HL-60 (cell line): ENCODE measurements at regions not wholly inside any gene's neighbourhood (a gene's known extent, or its start where the extent isn't known, plus 50 kb on each side); places are given as distances from the start of the nearest gene placed in this dataset.

Experiments used
- DNase-seq, 2 experiments: peaks; one replicate each; pipeline ENCODE4 v3.0.0-alpha.2; 2010 to 2020; ENCODE audit warnings: low read depth in 1 of 2, low spot score in 1 of 2
- H3K27ac ChIP-seq: fragments of 250-450 bp; sonication (Bioruptor Pico); replicated peaks from 2 replicates; pipeline ENCODE4 v1.5.1; 2020; ENCODE audit warnings: mild to moderate bottlenecking, moderate library complexity
- H3K27me3 ChIP-seq: fragments of 250-450 bp; sonication (Bioruptor Pico); 2 replicates; pipeline ENCODE4 v1.5.1; 2021; ENCODE audit warnings: mild to moderate bottlenecking, moderate library complexity; ENCODE audit not compliant: insufficient read depth, poor library complexity, severe bottlenecking
- H3K4me3 ChIP-seq: replicated peaks from 2 replicates; pipeline ENCODE4 v1.5.1; 2011; ENCODE audit warnings: mild to moderate bottlenecking, control low read depth, low read length; ENCODE audit not compliant: insufficient read depth
- GABPA ChIP-seq: IDR thresholded peaks from 2 replicates; pipeline ENCODE4 v1.6.1; 2012; ENCODE audit warnings: low read depth
- POLR2AphosphoS5 ChIP-seq: IDR thresholded peaks from 2 replicates; pipeline ENCODE4 v1.6.1; 2012; ENCODE audit warnings: low read depth
- REST ChIP-seq: IDR thresholded peaks from 2 replicates; pipeline ENCODE4 v1.6.1; 2012; ENCODE audit warnings: low read depth; ENCODE audit not compliant: insufficient replicate concordance
- SPI1 ChIP-seq: IDR thresholded peaks from 2 replicates; pipeline ENCODE4 v1.6.1; 2012; ENCODE audit warnings: low read depth, mild to moderate bottlenecking, borderline replicate concordance
- TF ChIP-seq, protein P1 (sequence below): IDR thresholded peaks from one replicate; pipeline ENCODE4 v1.5.1; 2011; ENCODE audit warnings: low read length, control low read depth, inconsistent platforms; ENCODE audit not compliant: insufficient read depth

DNA sequence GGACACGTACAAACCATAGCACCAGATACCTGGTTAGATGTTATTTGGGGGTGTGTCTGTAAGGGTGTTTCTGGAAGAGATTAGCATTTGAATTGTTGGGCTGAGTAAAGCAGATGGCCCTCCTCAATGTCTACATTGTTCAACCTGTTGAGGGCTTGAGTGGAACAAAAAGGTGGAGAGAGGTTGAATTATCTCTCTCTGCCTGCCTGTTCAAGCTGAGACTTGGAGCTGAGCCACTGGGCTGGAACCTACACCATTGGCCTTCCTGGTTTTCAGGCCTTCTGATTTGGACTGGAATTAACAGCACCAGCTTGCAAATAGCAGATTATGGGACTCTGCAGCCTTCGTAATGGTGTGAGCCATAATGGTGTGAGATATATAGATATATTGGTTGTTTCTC, 71.3 kb upstream of the CORO2B start:
- no peak for DNase-seq
- no peaks in the 10 kb centered on the region for H3K27me3 ChIP-seq
- TF ChIP-seq GABPA: no peak
- no peak for TF ChIP-seq POLR2AphosphoS5
- TF ChIP-seq SPI1: no peak
- no peak overlapping the region for H3K4me3 ChIP-seq
- no peak overlapping the region for H3K27ac ChIP-seq

DNA sequence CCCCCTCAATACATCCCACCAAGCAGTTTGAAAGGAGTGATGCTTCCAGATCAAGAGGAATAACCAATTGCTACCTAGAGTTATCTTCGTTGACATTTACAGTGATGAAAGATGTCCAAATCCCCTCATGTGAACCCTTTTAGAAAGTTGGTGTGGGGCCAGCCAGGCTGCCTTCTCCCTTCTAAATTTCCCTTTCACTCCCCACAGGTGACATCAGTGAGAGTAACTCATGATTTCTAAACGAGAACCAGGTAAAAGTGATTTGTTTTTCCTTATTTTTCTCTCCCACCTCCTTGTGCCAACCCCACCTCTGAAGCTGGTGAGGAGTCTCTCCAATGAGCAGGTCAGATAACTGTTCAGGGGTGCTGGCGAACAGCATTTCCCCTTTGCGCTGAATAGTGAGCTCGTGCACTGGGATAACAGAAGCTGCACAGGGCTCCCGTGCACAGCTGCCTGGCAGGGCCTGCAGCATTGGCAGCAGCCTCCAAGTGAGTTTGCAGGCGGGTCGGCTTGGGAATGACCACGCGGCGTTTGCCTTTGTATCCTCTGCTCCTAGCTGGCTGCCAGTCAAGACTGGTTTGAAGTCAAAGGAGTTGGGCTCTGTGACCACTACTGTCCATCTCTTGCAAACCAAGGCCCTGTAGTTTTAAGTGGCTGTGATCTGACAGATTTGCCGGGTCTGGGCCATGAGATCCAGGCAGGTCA, 70.2 kb upstream of the CORO2B start:
- H3K4me3 ChIP-seq: no peak overlapping the region
- H3K27ac ChIP-seq: no peak overlapping the region
- TF ChIP-seq SPI1 (no peak), REST (no peak), GABPA (no peak), POLR2AphosphoS5 (no peak)
- TF ChIP-seq, protein P1, sequence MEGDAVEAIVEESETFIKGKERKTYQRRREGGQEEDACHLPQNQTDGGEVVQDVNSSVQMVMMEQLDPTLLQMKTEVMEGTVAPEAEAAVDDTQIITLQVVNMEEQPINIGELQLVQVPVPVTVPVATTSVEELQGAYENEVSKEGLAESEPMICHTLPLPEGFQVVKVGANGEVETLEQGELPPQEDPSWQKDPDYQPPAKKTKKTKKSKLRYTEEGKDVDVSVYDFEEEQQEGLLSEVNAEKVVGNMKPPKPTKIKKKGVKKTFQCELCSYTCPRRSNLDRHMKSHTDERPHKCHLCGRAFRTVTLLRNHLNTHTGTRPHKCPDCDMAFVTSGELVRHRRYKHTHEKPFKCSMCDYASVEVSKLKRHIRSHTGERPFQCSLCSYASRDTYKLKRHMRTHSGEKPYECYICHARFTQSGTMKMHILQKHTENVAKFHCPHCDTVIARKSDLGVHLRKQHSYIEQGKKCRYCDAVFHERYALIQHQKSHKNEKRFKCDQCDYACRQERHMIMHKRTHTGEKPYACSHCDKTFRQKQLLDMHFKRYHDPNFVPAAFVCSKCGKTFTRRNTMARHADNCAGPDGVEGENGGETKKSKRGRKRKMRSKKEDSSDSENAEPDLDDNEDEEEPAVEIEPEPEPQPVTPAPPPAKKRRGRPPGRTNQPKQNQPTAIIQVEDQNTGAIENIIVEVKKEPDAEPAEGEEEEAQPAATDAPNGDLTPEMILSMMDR: no peak
- no peaks in the 10 kb centered on the region for H3K27me3 ChIP-seq
- DNase-seq: no peak

- H3K27me3 ChIP-seq: no peaks in the 10 kb centered on the region
- DNase-seq: no peak
- no peak overlapping the region for H3K27ac ChIP-seq
- H3K4me3 ChIP-seq: no peak overlapping the region
- TF ChIP-seq, protein P1: no peak
- TF ChIP-seq SPI1: peak; percentile 85
Measured at GRCh38 chr15:68510558-68510957, 68.2 kb upstream of the CORO2B start.

DNA sequence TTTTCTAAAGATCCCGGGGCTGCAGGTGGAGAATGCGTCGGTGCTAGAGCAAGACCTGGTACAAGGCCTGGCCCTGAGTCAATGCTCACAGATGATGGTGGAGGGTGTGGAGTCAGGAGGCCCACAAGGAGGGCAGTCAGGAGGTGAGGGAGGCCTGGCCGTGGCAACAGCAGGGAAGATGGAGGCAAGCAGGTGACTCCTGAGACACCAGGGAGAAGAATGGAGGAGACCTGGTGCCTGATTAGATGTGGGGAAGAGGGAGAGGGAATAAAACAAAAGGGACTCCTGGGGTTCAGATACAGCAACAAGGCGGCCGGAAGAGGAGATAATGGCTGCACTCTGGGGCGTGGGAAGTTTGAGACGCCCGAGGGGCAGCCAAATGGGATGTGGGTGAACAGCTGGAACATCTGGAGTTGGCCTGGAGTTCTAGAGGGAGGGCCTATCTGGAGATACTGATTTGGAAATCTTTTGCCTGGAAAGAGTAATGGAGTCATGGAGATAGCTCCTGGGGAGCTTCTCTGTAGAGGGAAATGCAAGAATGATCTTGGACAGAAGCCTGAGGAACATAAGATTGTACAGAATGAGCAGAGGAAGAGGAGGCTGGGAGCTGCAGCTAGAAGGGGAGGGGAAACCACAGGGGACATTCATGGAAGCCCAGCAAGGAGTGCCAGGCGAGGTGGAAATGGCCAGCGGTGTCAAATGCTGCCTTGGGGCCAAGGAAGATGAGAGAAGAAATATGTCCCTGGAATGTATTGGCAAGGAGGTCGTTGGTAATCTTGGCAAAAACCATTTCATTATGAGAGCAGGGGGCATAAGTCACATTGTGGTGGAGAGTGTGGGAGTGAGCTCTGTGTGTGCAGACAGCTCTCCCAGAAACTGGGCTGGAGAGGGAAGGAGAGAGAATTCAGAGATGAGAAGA, 67.5 kb upstream of the CORO2B start:
- TF ChIP-seq REST: no peak
- TF ChIP-seq GABPA: no peak
- TF ChIP-seq POLR2AphosphoS5: no peak
- no peak for TF ChIP-seq SPI1
- TF ChIP-seq, protein P1: no peak
- H3K27ac ChIP-seq: no peak overlapping the region

More for the DNA sequence above, 67.5 kb upstream of the CORO2B start:
- Histone ChIP-seq H3K4me3 (no peak overlapping the region), H3K27me3 (no peaks in the 10 kb centered on the region)
- no peak for DNase-seq
